ENCODE measurements at regions not wholly inside any gene's neighbourhood (a gene's known extent, or its start where the extent isn't known, plus 50 kb on each side); places are given as distances from the start of the nearest gene placed in this dataset.

DNA sequence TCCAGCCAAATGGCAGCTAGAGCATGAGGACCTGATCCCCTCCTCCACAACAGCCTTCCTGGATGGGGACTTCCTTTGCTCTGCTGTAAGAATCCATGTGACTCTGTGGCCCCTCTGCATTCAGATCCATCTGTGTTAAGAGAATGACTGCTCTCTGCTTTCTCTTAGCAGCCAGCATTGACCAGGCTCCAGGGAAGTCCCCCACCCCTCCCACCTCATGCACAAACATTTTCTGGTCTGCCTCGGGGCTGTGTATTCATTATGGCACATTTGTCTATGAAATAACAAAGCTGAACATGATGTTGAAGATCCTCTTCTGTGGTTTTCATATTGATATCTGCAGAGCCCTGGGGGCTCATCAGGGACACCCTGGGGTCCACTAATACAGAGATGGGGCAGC is 201.7 kb downstream of the NUAK1 start:
- Histone ChIP-seq H3K27me3 (ENCODE audit: control insufficient read depth in 1 of 2, insufficient read depth in 2 of 2, low read length in 2 of 2) (no peaks in the 10 kb centered on the region), H3K36me3 (replicated peaks in 1 of 2; ENCODE audit: control insufficient read depth in 1 of 2, insufficient read depth in 2 of 2, low read length in 2 of 2) (no peaks in the 10 kb centered on the region), H3K4me1 (ENCODE audit: insufficient read depth, low read length) (no peaks in the 10 kb centered on the region), H3K79me2 (ENCODE audit: insufficient read depth, low read length) (no peaks in the 10 kb centered on the region), H3K27ac (ENCODE audit: extremely low read length, insufficient read depth, low read length) (no peak overlapping the region), H4K20me1 (ENCODE audit: insufficient read depth, low read length) (no peaks in the 10 kb centered on the region), H3K9ac (ENCODE audit: insufficient read depth, low read depth, low read length) (no peak overlapping the region), H3K9me3 (ENCODE audit: low read length) (no peaks in the 10 kb centered on the region), H3K4me2 (ENCODE audit: low read depth, low read length) (no peak overlapping the region), H3K4me3 (replicated peaks in 1 of 3; ENCODE audit: insufficient read depth in 1 of 3, low read depth in 2 of 3, low read length in 3 of 3) (no peak overlapping the region), H2AFZ (ENCODE audit: low read length) (no peak overlapping the region)
- TF ChIP-seq YEATS2 (CRISPR knock-in tag; IDR thresholded peaks at IDR 0.05; ENCODE audit: borderline replicate concordance) (no peak), HDAC2 (CRISPR knock-in tag; IDR thresholded peaks at IDR 0.05) (no peak), KLF12 (CRISPR knock-in tag; IDR thresholded peaks at IDR 0.05; ENCODE audit: borderline replicate concordance) (no peak)
- ChIA-PET CTCF (ENCODE audit: low intra/inter-chr PET ratio, low total read pairs) (no interaction called here), POLR2A (no interaction called here)
- BruUV-seq (replicated peaks): no TSS peak
- ATAC-seq (no peak), DNase-seq (ENCODE audit: low spot score) (no peak), FAIRE-seq (no peak)
- intact Hi-C loops (cut with micrococcal nuclease; ENCODE audit: unreplicated experiment) (no loop called here), in situ Hi-C loops (cut with HindIII; ENCODE audit: extremely low pct_ligation_motif_present, low pct_unique_long_range_greater_than_20kb) (no loop called here)
- 0% methylated on average over 1 of the region's 1 CpG for WGBS (ENCODE audit: low lambda C conversion rate)

DNA sequence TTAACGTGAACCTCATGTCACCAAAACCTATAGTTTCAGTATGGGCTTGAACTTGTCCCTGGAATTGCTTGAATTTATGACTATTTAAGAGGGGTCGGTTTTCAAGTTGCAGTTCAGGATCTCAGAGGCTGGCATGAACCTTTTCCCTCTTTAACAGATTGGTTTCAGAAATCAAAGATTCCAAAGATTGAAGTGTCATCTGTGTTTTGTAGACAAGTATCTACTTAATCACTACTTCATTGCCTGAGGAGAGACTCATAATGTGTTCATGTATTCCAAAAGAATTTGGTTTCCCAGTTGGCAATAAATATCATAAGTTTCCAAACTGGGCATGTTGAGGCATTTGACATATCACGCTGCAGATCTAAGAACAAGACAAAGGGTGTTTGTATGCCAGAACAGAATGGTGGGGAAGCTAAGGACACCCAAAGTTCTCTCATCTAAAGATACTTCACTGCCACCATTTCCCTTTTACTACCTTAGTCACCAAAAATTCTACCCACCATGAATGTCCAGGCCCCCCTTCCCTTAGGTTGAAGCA is 199.5 kb downstream of the NUAK1 start:
- POLR2A ChIA-PET: no interaction called here
- H3K4me1 ChIP-seq (ENCODE audit: insufficient read depth, low read length): no peaks in the 10 kb centered on the region
- no peak overlapping the region for H3K27ac ChIP-seq (ENCODE audit: extremely low read length, insufficient read depth, low read length)
- H3K4me3 ChIP-seq (replicated peaks in 1 of 3; ENCODE audit: insufficient read depth in 1 of 3, low read depth in 2 of 3, low read length in 3 of 3): no peak overlapping the region
- intact Hi-C loops (cut with micrococcal nuclease; ENCODE audit: unreplicated experiment): no loop called here
- no peaks in the 10 kb centered on the region for H4K20me1 ChIP-seq (ENCODE audit: insufficient read depth, low read length)
- no peak overlapping the region for H3K4me2 ChIP-seq (ENCODE audit: low read depth, low read length)
- no peaks in the 10 kb centered on the region for H3K9me3 ChIP-seq (ENCODE audit: low read length)
- in situ Hi-C loops (cut with HindIII; ENCODE audit: extremely low pct_ligation_motif_present, low pct_unique_long_range_greater_than_20kb): no loop called here
- H3K36me3 ChIP-seq (replicated peaks in 1 of 2; ENCODE audit: control insufficient read depth in 1 of 2, insufficient read depth in 2 of 2, low read length in 2 of 2): no peaks in the 10 kb centered on the region
- DNase-seq (ENCODE audit: low spot score) (no peak), FAIRE-seq (no peak), ATAC-seq (no peak)
- H3K27me3 ChIP-seq (ENCODE audit: control insufficient read depth in 1 of 2, insufficient read depth in 2 of 2, low read length in 2 of 2): no peaks in the 10 kb centered on the region
- TF ChIP-seq BRCA1 (CRISPR knock-in tag; IDR thresholded peaks at IDR 0.05): no peak
- no peak for TF ChIP-seq ZNF773 (CRISPR knock-in tag; IDR thresholded peaks at IDR 0.05; ENCODE audit: borderline replicate concordance)
- TF ChIP-seq ZNF180 (CRISPR knock-in tag; IDR thresholded peaks at IDR 0.05; ENCODE audit: borderline replicate concordance, low read depth): no peak
- no peak for TF ChIP-seq TEAD2 (CRISPR knock-in tag; IDR thresholded peaks at IDR 0.05)
- WGBS (ENCODE audit: low lambda C conversion rate): 6% methylated on average over 3 of the region's 3 CpGs
- H2AFZ ChIP-seq (ENCODE audit: low read length): no peak overlapping the region
- BruUV-seq (replicated peaks): no TSS peak
- CTCF ChIA-PET (ENCODE audit: low intra/inter-chr PET ratio, low total read pairs): no interaction called here
- no peak overlapping the region for H3K9ac ChIP-seq (ENCODE audit: insufficient read depth, low read depth, low read length)
- H3K79me2 ChIP-seq (ENCODE audit: insufficient read depth, low read length): no peaks in the 10 kb centered on the region
